ENCODE measurements at regions not wholly inside any gene's neighbourhood (a gene's known extent, or its start where the extent isn't known, plus 50 kb on each side); places are given as distances from the start of the nearest gene placed in this dataset.
"Not testable (repeated sequence)": the region's sequence is repeated elsewhere in the genome, so short reads cannot be mapped to it uniquely, and the experiment has no call there.

DNA sequence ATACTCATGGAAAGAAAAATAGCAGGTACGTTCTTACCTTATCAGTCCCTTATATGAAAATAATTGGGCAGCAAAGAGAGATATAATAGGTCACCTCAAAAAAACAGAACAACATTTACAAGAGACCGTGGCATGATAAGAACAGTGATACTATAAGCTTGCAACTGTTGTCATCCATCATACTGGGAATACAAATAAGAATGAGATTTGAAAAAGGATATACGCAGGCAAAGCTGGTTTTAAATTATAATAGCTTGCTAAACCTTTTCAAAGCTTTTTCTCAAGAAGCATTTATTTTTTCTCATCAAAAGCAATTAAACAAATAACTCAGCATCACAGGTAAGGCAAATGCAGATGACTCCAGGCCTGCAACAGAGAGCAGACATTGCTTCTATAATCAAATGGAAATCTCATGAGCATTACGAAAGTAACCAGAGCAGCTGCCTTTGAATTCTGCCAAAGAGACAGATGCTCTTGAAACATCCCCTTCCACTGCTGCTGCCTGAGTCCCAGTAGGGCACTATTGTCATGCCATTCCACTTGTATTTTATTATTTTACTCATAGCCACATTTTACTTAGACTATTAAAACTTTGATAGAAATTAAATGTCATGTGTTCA lies 620.6 kb upstream of the GNPDA2 start:
- no peak for DNase-seq

- no peak for DNase-seq
Measured at GRCh38 chr4:45345558-45345957, 619.2 kb upstream of the GNPDA2 start.

DNA sequence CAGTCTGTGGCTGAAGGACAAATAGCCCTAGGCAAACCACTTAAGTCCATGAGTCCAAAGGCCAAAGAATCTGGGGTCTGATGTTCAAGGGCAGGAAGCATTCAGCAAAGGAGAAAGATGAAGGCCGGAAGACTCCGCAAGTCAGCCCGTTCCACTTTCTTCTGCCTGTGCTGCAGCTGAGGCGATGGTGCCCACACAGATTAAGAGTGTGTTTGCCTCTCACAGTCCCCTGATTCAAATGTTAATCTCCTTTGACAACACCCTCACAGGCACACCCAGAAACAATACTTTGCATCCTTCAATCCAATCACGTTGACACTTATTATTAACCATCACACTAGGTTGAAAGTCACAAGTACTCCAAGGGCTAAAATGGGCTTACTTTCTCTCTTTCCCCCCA lies 605.4 kb upstream of the GNPDA2 start:
- no peak for DNase-seq

GRCh38 chr4:45327544-45327943 lies 601.2 kb upstream of the GNPDA2 start:
- no peak for DNase-seq

GRCh38 chr4:45324455-45325417 lies 598.4 kb upstream of the GNPDA2 start:
- no peak for DNase-seq

- DNase-seq = no peak
Measured at GRCh38 chr4:45323453-45324058, 597.2 kb upstream of the GNPDA2 start.

GRCh38 chr4:45317739-45318138 lies 591.4 kb upstream of the GNPDA2 start:
- DNase-seq = no peak

DNA sequence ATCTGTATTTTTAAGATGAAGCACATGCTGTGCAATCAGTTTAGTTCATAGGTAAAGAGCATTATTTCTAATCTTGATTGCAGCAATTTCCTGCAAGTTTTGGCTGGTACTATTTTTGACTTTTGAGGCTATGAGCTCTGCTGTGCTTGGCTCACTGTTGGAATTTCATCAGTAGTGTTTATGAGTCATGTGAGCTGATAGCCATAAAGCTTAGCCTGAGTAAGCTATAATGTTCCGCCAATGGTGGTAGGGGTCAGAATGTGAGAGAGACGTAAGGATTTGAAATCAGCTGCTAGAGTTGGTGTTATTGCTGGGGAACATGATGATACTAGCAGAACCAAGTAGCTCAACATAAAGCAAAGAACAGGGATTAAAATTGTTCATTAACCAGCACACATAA lies 590.9 kb upstream of the GNPDA2 start:
- DNase-seq = no peak

- DNase-seq = no peak
Measured at GRCh38 chr4:45316257-45316656, 589.9 kb upstream of the GNPDA2 start.

DNA sequence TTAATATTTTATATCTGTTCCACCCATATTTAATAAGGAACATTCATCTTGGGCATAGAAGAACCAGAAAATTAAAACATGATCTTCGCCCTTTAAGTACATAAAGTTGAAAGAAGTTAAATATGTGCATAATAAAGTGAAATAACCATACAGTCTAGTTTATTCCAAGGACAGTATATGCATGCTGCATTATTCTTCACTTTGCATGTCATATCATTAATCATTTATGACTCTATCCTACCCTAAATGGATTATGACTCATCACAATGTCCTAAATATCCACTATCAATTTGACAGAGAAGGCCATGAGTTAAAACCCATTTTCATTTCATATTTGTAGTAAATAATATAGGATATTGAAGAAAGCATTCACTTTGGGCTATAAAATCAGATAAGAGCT lies 576.5 kb upstream of the GNPDA2 start:
- DNase-seq = no peak

GRCh38 chr4:45294464-45294863 lies 568.1 kb upstream of the GNPDA2 start:
- no peak for DNase-seq

DNA sequence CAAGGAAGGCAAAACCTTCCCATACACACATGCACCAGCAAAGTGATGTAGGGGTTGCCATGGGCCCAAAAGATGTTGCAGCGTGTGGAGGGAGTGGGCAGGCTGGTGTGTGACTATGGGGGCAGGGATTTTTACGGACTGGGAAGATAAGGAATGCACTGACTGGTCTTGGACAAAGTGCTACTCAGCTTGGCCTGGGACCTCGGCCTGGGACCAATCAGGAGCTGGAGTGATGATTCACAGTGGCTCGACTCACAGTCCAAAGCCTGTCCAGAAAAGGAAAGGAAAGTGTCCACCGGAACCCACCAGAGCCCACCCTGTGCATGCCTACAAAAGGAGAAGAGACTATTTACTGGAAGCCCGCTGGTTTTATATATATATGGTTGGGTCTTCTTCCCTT lies 567.0 kb upstream of the GNPDA2 start:
- DNase-seq = no peak

- DNase-seq = no peak
Measured at GRCh38 chr4:45292844-45293243, 566.5 kb upstream of the GNPDA2 start.

DNA sequence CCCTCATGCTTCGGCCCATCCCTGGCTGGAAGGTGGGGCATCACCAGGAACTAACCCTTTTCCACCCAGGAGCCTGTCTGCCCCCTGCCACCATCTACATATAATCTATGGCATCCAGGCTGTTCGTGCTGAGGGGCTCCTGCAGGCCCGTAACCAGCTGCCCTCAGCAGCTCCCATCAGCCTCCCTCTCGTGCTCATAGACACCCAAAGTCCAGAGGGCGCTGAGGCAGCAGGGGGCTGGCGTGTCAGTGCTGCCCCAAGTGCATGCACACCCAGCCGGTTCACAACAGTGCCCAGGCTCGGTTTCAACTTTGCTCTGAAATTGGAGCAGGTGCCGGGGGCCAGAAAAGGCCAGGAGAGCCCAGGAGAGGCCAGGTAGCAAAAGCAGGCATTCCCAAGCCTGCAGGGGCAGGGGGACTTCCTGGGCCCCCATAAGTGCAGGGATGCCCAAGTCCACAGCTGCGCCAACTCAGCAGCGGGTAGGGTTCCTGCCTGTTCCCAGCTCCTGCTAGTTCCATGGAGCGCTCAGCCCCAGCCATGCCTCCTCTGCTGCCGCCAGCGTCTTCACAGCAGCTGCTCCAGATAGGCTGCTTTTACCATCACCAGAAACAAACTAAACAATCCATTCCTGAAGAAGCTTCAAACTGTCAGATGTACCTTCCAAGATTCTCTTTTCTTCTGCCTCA lies 558.2 kb upstream of the GNPDA2 start:
- DNase-seq = no peak

- DNase-seq = no peak
Measured at GRCh38 chr4:45283352-45283751, 557.0 kb upstream of the GNPDA2 start.

GRCh38 chr4:45280121-45280520 lies 553.8 kb upstream of the GNPDA2 start:
- no peak for DNase-seq

- DNase-seq = no peak
Measured at GRCh38 chr4:45275862-45276261, 549.5 kb upstream of the GNPDA2 start.

GRCh38 chr4:45248106-45248505 lies 521.8 kb upstream of the GNPDA2 start:
- not testable (repeated sequence) for DNase-seq

GRCh38 chr4:45241976-45242375 lies 515.6 kb upstream of the GNPDA2 start:
- DNase-seq = no peak

- no peak for DNase-seq
Measured at GRCh38 chr4:45229206-45229605, 502.9 kb upstream of the GNPDA2 start.

DNA sequence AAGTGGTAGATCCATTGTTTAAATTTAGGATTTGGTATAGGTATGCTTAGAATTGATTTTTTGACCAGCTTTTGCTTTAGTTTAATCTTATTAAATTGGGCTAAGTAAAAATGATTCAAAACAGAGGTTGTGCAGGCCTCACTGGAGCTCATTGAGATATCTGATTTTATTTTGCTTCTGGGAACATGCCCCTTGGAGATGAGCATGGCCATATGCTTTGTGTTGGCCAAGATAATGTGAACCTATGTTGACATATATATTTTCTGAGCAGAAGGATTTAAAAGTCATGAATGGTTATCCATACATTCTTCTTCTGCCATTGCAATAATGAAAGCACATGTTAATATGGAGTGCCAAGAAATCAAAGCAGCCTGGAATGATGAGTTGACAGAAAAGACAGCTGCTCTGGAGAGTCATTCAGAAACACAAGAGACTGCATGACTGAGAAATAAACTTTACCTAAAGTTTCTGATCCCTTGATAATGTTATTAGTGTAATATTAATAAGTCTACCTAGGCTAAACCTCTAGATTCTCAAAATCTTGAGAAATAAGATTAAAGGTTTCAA lies 489.7 kb upstream of the GNPDA2 start:
- no peak for DNase-seq

- DNase-seq = not testable (repeated sequence)
Measured at GRCh38 chr4:45208476-45208875, 482.1 kb upstream of the GNPDA2 start.

GRCh38 chr4:45207864-45208331 lies 481.5 kb upstream of the GNPDA2 start:
- DNase-seq = not testable (repeated sequence)
